Brain microvascular endothelial cell (primary cell): ENCODE measurements at regions not wholly inside any gene's neighbourhood (a gene's known extent, or its start where the extent isn't known, plus 50 kb on each side); places are given as distances from the start of the nearest gene placed in this dataset.

ENCODE experiments used
- DNase-seq: peaks from one replicate; pipeline ENCODE4 v3.0.0-alpha.2; 2020
- H3K27ac ChIP-seq: fragments of 250-450 bp; sonication (Bioruptor Pico); 2 replicates; pipeline ENCODE4 v1.5.1; 2020; ENCODE audit warnings: mild to moderate bottlenecking, moderate library complexity
- H3K27me3 ChIP-seq: fragments of 250-450 bp; sonication (Bioruptor Pico); replicated peaks from 2 replicates; pipeline ENCODE4 v1.5.1; 2020; ENCODE audit warnings: mild to moderate bottlenecking
- H3K36me3 ChIP-seq: fragments of 250-450 bp; sonication (Bioruptor Pico); replicated peaks from 2 replicates; pipeline ENCODE4 v1.5.1; 2020; ENCODE audit warnings: mild to moderate bottlenecking
- H3K4me3 ChIP-seq: 2 replicates; pipeline ENCODE4 v1.5.1; 2011; ENCODE audit warnings: low read depth, mild to moderate bottlenecking, control low read depth, low read length, moderate library complexity
- CTCF ChIP-seq: IDR thresholded peaks from 2 replicates; pipeline ENCODE4 v1.5.1; 2011; ENCODE audit warnings: low read depth, mild to moderate bottlenecking, moderate library complexity, low read length, control low read depth, inconsistent platforms; ENCODE audit errors: missing control alignments
- in situ Hi-C: cut with HindIII; loops from 2 replicates; pipeline ENCODE4 v1.10.0; 2017; ENCODE audit warnings: low sequenced_read_pairs, low pct_ligation_motif_present

DNA sequence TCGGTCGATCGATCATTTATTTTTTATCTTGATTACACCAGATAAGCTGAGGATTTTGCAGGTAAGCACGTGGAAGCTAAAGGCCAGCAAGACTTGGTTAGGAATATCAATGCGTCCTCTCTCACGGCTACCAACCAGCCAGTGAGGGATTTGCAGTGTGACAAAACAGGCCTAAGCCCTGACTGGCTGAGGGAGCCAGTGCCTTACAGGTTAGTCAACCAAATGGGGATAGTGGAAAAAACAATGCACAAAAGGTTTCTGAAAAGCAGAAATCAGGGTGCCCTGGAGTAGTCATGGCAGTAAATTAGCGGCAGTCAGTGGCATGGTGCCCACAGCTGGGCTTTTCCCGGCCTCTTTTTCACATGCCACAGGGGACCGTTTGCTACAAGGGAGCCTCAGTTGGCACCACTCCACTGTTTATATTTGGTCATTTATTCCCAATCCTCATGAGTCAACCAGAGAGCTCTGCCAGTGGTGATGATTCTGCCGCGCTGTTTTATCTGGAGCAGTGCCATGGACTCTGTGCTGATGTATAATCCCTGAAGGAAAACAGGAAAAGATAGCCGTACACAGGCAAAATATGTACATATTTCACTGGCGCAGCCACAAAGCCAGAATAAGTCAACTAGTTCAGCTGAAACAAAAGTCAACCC, 167.6 kb downstream of the RHOU start:
- peaks cover 15% of the 10 kb centered on the region for H3K27me3 ChIP-seq
- in situ Hi-C loops, result no loop called here
- H3K36me3 ChIP-seq, result no peaks in the 10 kb centered on the region
- no peak for TF ChIP-seq CTCF
- H3K27ac ChIP-seq, result no peak overlapping the region
- DNase-seq, result peak; percentile 99
- H3K4me3 ChIP-seq, result no peak overlapping the region

DNA sequence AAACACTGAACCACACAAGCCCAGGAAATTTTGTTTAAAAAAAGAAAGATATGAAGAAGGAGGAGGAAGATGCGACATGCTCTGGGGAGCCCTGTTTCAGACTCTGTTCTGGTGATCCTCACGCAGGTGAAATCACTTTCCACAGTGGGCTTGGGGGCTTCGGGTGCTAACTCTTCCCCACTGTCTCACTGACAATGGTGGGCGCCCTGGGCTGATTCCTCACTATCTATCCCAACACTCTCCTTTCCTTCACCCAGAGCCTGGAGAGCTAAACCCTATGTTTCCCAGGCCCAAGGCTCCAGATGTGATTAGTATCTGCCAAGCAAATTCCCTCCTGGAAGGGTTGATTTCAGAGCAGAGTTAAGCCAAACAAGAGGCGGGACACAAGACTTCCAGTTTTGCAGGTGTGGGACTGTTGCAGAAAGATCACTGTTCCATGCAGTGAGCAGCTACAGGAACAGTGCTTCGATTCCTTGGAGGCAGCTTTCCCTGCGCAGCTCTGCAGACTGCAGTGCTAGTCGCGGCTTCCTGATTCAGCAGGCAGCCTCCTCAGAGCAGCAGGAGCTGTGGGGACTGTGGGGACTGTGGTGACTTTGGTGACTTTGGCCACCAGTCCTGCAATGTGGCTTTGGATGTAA, 168.3 kb downstream of the RHOU start:
- Histone ChIP-seq H3K27me3 (peaks cover 15% of the 10 kb centered on the region), H3K27ac (no peak overlapping the region), H3K36me3 (no peaks in the 10 kb centered on the region), H3K4me3 (no peak overlapping the region)
- TF ChIP-seq CTCF, result no peak
- DNase-seq, result peak; percentile 14
- in situ Hi-C loops, result no loop called here

GRCh38 chr1:228904222-228904621, 168.9 kb downstream of the RHOU start:
- no peak for TF ChIP-seq CTCF
- H3K4me3 ChIP-seq, result no peak overlapping the region
- H3K27me3 ChIP-seq, result peaks cover 18% of the 10 kb centered on the region
- in situ Hi-C loops, result no loop called here
- no peak for DNase-seq
- no peak overlapping the region for H3K27ac ChIP-seq
- no peaks in the 10 kb centered on the region for H3K36me3 ChIP-seq

- Histone ChIP-seq H3K27me3 (peaks cover 18% of the 10 kb centered on the region), H3K4me3 (no peak overlapping the region), H3K36me3 (no peaks in the 10 kb centered on the region), H3K27ac (no peak overlapping the region)
- TF ChIP-seq CTCF, result no peak
- no peak for DNase-seq
- in situ Hi-C loops, result no loop called here
Measured at GRCh38 chr1:228905701-228906101, 170.4 kb downstream of the RHOU start.

DNA sequence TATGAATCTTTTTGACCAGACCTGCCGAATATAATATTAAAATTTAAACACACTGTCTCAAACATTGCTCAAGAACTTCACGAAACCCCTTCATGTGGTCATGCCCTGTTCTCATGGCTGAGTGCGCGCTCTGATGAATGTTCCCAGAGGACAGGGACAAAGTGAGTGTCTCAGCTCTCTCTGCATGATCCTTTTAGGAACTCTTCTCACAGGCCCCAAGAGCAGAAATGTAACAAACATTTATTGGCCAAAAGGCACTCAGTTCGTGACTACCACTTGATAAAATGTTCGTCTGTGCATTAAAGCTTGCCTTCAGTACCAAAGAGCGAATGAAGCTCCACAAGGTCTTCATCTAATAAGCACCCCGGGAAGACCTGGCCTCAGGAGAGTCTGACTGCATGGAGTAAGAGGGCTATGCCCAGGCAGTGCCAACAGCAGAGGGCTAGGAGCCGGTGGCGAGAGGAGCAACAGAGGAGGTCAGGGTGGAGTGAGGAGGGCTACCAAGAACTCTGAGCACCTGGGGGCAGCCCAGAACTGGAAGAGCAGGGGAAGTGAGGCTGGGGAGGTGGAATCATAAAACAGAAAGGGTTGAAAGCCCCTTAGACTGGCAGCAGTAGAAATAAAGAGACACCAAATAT, 171.1 kb downstream of the RHOU start:
- no peak for DNase-seq
- in situ Hi-C loops, result no loop called here
- Histone ChIP-seq H3K27ac (no peak overlapping the region), H3K4me3 (no peak overlapping the region), H3K27me3 (peaks cover 18% of the 10 kb centered on the region), H3K36me3 (no peaks in the 10 kb centered on the region)
- no peak for TF ChIP-seq CTCF
